ENCODE measurements at regions not wholly inside any gene's neighbourhood (a gene's known extent, or its start where the extent isn't known, plus 50 kb on each side); places are given as distances from the start of the nearest gene placed in this dataset.

DNA sequence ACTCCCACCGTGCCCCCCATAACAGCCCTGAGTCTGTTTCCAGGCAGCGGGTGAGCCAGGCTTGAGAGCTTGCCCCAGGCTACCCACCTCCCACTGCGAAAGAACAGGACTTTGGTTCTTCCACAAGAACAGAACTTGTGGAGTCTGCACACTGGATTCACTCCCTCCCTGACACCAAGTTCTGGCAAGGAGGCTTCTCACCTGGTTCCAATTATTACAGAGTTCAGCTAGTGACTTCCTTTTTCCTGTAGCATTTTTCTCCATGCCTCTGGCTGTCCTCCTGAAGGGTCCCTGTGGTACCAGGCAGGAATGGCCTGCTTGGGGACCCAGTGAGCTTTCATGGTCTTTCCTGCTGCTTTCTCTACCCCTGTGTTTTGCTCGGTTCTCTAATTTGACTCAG lies 208.6 kb upstream of the SFRP2 start:
- DNase-seq (ENCODE audit: low read depth in 4 of 4, low spot score in 1 of 4): no peak

GRCh38 chr4:153989505-153989904 lies 200.6 kb upstream of the SFRP2 start:
- no peak for DNase-seq (ENCODE audit: low read depth in 4 of 4, low spot score in 1 of 4)

- no peak for DNase-seq (ENCODE audit: low read depth in 4 of 4, low spot score in 1 of 4)
These were observed 199.8 kb upstream of the SFRP2 start for GRCh38 chr4:153988492-153989363.

DNA sequence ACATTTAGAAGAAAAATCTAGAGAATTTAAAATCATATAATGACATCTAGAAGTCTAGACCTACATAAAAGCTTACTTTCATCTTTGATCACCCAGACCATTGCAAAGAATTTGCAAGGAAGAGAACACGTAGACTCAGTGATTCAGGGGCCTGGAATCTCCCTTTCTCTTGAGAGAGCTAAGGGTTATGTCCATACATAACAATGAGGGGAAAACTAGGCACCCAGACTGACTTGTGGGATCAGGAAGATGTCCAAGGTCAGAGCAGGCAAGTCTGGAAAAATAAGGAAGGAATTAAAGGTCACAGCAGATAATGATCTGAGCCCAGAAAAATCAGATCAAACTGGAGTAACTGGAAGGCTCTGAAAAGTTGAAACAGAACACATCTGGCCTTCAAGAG lies 198.4 kb upstream of the SFRP2 start:
- DNase-seq (ENCODE audit: low read depth in 4 of 4, low spot score in 1 of 4): no peak

DNA sequence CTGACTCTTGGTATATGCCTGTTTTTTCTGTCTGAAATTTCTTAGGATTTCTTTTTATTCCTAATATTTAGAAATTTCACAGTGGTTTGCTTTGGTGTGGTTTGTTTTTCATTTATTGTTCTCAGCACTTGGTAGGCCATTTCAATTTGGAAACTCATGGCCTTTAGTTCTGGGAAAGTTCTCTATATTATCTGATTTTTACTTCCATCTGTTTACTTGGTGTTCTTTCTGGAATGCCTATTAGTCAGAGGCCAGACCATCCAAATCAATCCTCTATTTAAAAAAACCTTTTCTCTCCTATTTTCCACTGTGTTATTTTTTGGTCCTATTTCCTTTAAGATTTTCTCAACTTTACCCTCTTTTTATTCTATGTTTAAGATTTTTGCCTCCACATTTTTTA lies 188.1 kb upstream of the SFRP2 start:
- no peak for DNase-seq (ENCODE audit: low read depth in 4 of 4, low spot score in 1 of 4)

DNA sequence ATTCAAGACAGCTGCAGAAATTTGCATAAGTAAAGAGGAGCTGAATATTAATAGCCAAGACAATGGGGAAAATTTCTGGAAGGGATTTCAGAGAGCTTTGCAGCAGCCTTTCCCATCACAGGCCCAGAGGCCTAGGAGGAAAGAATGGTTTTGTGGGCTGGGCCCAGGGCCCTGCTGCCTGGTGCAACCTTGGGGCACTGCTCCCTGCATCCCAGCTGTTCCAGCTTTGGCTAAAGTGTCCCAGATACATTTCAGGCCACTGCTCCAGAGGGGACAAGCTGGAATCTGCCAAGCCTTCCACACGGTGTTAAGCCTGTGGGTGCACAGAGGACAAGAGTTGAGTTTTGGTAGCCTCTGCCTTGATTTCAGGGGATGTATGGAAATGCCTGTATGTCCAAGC lies 185.6 kb upstream of the SFRP2 start:
- no peak for DNase-seq (ENCODE audit: low read depth in 4 of 4, low spot score in 1 of 4)

DNA sequence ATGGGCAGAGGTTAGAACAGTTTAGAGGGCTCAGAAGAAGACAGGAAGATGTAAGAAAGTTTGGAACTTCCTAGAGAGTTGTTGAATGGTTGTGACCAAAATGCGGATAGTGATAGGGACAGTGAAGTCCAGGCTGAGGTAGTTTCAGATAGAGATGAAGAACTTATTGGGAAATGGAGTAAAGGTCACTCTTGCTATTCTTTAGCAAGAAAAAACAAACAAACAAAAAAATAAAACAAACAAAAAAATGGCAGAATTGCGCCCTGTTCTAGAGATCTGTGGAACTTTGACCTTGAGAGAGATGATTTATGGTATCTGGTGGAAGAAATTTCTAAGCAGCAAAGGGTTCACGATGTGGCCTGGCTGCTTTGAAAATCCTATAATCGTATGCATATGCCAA lies 185.1 kb upstream of the SFRP2 start:
- no peak for DNase-seq (ENCODE audit: low read depth in 4 of 4, low spot score in 1 of 4)

GRCh38 chr4:153971899-153972298 lies 183.0 kb upstream of the SFRP2 start:
- DNase-seq (ENCODE audit: low read depth in 4 of 4, low spot score in 1 of 4): no peak

DNA sequence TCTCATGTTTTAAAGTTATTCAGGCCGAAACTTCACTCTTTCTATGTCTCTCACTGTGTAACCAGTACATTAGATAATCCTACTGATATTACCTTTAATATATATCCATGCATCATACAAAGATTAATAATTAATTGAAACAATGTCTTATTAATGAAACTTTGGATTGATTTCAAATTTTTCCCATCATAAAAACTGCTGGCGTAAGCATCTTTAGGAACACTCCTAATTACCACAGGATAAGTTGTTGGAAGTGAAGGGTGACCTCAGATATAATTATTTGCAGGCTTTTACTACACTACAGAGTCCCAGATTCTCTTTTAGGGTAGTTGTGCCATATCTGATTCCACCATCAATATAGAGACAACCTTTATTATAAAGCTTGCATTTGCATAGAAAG lies 181.3 kb upstream of the SFRP2 start:
- DNase-seq (ENCODE audit: low read depth in 4 of 4, low spot score in 1 of 4): no peak

DNA sequence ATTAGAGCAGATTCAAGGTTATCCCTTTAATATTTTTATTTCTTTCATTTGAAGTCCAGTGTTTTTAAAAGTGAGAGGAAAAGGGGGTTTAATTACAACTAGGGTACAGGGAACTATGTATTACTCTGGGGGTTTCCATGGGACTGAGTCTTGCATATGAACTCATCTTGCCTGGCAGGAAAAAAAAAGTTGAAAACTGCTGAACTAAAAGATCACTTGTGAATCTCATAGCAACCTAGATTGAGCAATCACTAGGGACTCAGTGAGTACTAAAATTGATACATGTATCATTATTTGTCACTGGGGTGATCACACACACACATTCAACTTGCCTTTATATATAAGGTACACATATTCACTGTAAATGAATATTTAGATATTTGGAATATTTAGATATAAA lies 180.7 kb upstream of the SFRP2 start:
- no peak for DNase-seq (ENCODE audit: low read depth in 4 of 4, low spot score in 1 of 4)

GRCh38 chr4:153966641-153967040 lies 177.8 kb upstream of the SFRP2 start:
- no peak for DNase-seq (ENCODE audit: low read depth in 4 of 4, low spot score in 1 of 4)

- no peak for DNase-seq (ENCODE audit: low read depth in 4 of 4, low spot score in 1 of 4)
These were observed 174.3 kb upstream of the SFRP2 start for GRCh38 chr4:153963216-153963615.

DNA sequence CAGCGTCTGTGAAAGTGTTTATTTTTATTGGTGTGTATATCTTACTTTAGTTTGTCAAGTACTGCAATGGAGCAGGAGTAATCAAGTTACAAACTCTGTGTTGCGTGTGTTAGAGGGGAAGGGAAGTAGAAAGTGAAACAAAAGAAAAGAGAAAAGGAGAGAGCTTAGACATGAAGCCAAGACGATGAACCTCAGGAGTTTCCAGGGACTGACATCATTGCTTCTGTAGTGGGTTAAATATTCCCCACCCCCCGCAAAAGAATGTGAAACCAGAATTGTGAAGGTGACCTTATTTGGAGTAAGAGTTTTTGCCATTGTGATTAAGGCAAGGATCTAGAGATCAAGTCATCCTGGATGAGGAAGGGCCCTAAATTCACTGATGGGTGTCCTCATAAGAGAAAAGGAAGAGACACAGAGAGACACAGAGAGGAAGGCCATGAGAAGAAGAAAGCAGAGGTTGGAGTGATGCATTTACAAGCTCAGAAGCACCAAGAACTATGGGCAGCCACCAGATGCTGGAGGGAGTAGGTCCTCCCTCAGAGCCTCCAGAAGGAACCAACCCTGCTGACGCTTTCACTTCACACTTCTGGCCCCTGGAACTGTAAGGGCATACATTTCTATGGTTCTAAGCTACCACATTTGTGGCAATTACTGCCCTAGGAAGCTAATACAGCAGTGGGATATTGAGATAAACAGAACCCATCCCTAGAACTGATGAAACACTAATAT lies 173.6 kb upstream of the SFRP2 start:
- no peak for DNase-seq (ENCODE audit: low read depth in 4 of 4, low spot score in 1 of 4)

DNA sequence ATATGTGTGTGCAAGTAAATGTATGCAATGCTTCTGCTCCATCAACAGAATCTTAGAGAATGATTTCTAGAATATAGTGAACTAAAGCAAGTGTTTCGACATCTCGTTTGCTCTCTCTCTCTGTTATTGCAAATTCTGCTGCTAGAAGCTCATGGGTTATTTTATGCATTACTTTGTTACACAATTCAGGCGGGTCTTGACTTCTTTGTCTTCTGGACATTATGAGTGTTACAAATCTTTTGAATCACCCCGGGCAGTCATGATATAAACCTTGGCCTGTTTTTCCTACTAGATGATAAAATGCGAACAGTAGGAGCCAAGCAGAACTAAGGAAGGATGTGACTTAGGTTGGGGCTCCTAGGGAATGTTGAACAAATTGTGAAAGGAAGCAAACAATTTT lies 166.4 kb upstream of the SFRP2 start:
- no peak for DNase-seq (ENCODE audit: low read depth in 4 of 4, low spot score in 1 of 4)

DNA sequence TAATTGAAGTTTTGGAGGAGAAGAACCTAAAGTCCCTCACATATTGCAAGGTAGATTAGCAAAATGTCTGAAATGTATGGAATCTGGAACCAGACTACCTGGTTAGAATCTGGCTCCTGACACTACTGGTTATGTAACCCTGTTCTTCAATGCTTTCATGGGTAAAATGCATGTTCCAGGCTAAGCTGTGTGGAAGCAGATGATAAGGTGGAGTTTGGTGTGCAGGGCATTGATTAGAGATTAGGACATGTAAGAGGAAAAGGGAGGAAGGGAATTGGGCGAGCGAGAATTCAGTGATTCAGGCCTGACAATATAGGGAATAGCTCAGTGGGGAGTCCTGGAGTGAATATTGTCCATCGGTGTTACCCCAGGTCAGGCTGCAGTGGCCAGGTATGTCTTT lies 165.8 kb upstream of the SFRP2 start:
- no peak for DNase-seq (ENCODE audit: low read depth in 4 of 4, low spot score in 1 of 4)

GRCh38 chr4:153950100-153950979 lies 161.5 kb upstream of the SFRP2 start:
- DNase-seq (ENCODE audit: low read depth in 4 of 4, low spot score in 1 of 4): no peak

- no peak for DNase-seq (ENCODE audit: low read depth in 4 of 4, low spot score in 1 of 4)
These were observed 159.2 kb upstream of the SFRP2 start for GRCh38 chr4:153948041-153948440.

DNA sequence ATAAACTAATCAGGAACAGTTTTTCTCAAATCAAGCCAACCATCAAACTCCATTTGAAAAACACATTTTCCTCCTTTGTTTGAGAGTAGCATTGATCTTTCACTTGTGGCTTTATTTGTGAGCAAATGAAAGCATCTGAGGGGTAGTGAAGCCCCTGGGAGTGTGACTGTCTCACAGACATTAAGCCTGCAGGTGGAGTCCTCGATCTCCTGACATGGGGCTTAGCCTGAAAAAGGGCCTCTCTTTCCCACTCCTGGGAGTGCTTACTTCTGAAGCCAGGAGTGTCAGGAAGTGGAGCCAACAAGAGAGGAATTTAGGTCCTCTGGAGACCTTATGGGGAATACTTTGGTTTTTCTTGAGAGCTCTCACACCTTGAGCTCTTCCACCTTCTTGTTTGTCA lies 158.2 kb upstream of the SFRP2 start:
- DNase-seq (ENCODE audit: low read depth in 4 of 4, low spot score in 1 of 4): no peak

- no peak for DNase-seq (ENCODE audit: low read depth in 4 of 4, low spot score in 1 of 4)
These were observed 156.8 kb upstream of the SFRP2 start for GRCh38 chr4:153945704-153946103.

DNA sequence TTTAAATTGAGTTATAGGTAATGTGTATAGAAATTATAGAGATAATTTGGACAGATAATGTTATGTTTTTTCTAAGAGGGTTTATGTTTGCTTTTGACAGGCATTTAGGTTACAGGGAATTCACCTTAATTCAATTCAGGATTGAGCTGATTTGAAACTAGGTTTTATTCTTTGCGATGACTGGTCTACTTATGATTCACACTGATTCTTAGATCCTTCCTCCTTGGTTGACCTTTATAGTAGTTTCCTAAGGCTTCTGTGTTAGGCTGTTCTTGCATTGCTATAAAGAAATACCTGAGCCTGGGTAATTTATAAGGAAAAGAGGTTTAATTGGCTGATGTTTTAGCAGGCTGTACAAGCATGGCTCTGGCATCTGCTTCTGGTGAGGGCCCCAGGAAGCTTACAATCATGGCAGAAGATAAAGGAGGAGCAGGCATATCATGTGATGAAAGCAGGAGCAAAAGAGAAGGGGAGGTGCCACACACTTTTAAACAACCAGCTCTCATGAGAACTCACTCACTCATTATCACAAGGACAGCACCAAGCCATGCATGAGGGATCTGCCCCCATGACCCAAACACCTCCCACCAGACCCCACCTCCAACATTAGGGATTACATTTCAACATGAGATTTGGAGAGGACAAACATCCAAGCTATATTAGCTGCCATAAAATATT lies 155.0 kb upstream of the SFRP2 start:
- DNase-seq (ENCODE audit: low read depth in 4 of 4, low spot score in 1 of 4): no peak

GRCh38 chr4:153940916-153941315 lies 152.0 kb upstream of the SFRP2 start:
- no peak for DNase-seq (ENCODE audit: low read depth in 4 of 4, low spot score in 1 of 4)
